HL-60 (cell line): ENCODE measurements at regions not wholly inside any gene's neighbourhood (a gene's known extent, or its start where the extent isn't known, plus 50 kb on each side); places are given as distances from the start of the nearest gene placed in this dataset.

Source experiments
- DNase-seq, 2 experiments: peaks; one replicate each; pipeline ENCODE4 v3.0.0-alpha.2; 2010 to 2020; ENCODE audit warnings: low read depth in 1 of 2, low spot score in 1 of 2
- H3K27ac ChIP-seq: fragments of 250-450 bp; sonication (Bioruptor Pico); replicated peaks from 2 replicates; pipeline ENCODE4 v1.5.1; 2020; ENCODE audit warnings: mild to moderate bottlenecking, moderate library complexity
- H3K27me3 ChIP-seq: fragments of 250-450 bp; sonication (Bioruptor Pico); 2 replicates; pipeline ENCODE4 v1.5.1; 2021; ENCODE audit warnings: mild to moderate bottlenecking, moderate library complexity; ENCODE audit not compliant: insufficient read depth, poor library complexity, severe bottlenecking
- H3K4me3 ChIP-seq: replicated peaks from 2 replicates; pipeline ENCODE4 v1.5.1; 2011; ENCODE audit warnings: mild to moderate bottlenecking, control low read depth, low read length; ENCODE audit not compliant: insufficient read depth
- GABPA ChIP-seq: IDR thresholded peaks from 2 replicates; pipeline ENCODE4 v1.6.1; 2012; ENCODE audit warnings: low read depth
- POLR2AphosphoS5 ChIP-seq: IDR thresholded peaks from 2 replicates; pipeline ENCODE4 v1.6.1; 2012; ENCODE audit warnings: low read depth
- SPI1 ChIP-seq: IDR thresholded peaks from 2 replicates; pipeline ENCODE4 v1.6.1; 2012; ENCODE audit warnings: low read depth, mild to moderate bottlenecking, borderline replicate concordance
- TF ChIP-seq, protein P1 (sequence below): IDR thresholded peaks from 2 replicates; pipeline ENCODE4 v1.6.1; 2012; ENCODE audit warnings: low read depth; ENCODE audit not compliant: insufficient replicate concordance
- TF ChIP-seq, protein P2 (sequence below): IDR thresholded peaks from one replicate; pipeline ENCODE4 v1.5.1; 2011; ENCODE audit warnings: low read length, control low read depth, inconsistent platforms; ENCODE audit not compliant: insufficient read depth

- Histone ChIP-seq H3K27ac (no peak overlapping the region), H3K27me3 (no peaks in the 10 kb centered on the region), H3K4me3 (no peak overlapping the region)
- TF ChIP-seq GABPA = no peak
- no peak for TF ChIP-seq POLR2AphosphoS5
- no peak for TF ChIP-seq SPI1
- TF ChIP-seq, protein P1, sequence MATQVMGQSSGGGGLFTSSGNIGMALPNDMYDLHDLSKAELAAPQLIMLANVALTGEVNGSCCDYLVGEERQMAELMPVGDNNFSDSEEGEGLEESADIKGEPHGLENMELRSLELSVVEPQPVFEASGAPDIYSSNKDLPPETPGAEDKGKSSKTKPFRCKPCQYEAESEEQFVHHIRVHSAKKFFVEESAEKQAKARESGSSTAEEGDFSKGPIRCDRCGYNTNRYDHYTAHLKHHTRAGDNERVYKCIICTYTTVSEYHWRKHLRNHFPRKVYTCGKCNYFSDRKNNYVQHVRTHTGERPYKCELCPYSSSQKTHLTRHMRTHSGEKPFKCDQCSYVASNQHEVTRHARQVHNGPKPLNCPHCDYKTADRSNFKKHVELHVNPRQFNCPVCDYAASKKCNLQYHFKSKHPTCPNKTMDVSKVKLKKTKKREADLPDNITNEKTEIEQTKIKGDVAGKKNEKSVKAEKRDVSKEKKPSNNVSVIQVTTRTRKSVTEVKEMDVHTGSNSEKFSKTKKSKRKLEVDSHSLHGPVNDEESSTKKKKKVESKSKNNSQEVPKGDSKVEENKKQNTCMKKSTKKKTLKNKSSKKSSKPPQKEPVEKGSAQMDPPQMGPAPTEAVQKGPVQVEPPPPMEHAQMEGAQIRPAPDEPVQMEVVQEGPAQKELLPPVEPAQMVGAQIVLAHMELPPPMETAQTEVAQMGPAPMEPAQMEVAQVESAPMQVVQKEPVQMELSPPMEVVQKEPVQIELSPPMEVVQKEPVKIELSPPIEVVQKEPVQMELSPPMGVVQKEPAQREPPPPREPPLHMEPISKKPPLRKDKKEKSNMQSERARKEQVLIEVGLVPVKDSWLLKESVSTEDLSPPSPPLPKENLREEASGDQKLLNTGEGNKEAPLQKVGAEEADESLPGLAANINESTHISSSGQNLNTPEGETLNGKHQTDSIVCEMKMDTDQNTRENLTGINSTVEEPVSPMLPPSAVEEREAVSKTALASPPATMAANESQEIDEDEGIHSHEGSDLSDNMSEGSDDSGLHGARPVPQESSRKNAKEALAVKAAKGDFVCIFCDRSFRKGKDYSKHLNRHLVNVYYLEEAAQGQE = no peak
- TF ChIP-seq, protein P2, sequence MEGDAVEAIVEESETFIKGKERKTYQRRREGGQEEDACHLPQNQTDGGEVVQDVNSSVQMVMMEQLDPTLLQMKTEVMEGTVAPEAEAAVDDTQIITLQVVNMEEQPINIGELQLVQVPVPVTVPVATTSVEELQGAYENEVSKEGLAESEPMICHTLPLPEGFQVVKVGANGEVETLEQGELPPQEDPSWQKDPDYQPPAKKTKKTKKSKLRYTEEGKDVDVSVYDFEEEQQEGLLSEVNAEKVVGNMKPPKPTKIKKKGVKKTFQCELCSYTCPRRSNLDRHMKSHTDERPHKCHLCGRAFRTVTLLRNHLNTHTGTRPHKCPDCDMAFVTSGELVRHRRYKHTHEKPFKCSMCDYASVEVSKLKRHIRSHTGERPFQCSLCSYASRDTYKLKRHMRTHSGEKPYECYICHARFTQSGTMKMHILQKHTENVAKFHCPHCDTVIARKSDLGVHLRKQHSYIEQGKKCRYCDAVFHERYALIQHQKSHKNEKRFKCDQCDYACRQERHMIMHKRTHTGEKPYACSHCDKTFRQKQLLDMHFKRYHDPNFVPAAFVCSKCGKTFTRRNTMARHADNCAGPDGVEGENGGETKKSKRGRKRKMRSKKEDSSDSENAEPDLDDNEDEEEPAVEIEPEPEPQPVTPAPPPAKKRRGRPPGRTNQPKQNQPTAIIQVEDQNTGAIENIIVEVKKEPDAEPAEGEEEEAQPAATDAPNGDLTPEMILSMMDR = no peak
- DNase-seq = no peak
Observed at GRCh38 chr4:81621490-81621889, 149.8 kb upstream of the RASGEF1B start.

GRCh38 chr4:81620442-81620841 lies 148.7 kb upstream of the RASGEF1B start:
- H3K27me3 ChIP-seq = no peaks in the 10 kb centered on the region
- no peak for DNase-seq
- no peak overlapping the region for H3K4me3 ChIP-seq

DNA sequence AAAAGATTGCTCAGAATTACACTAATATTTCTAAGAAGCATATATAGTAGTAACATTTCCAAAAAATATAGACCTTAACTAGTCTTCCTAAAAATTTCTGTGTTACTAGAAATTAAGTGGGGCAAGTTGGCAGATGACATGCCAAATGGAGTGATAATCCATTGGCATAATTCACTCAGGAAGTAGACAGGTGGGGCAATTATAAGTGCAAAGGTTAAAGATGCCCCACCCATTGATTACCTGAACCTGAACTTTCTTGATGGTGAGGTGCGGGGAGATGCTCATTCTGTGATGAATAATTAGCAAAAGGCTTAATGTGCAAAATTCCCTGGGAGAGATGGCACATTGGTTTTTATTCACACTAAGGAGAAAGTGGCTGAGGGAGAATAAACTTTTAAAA lies 145.8 kb upstream of the RASGEF1B start:
- TF ChIP-seq, protein P1 = no peak
- TF ChIP-seq, protein P2 = no peak
- TF ChIP-seq SPI1 = no peak
- no peak for TF ChIP-seq POLR2AphosphoS5
- TF ChIP-seq GABPA = no peak
- no peak overlapping the region for H3K4me3 ChIP-seq
- H3K27ac ChIP-seq = no peak overlapping the region
- no peak for DNase-seq
- no peaks in the 10 kb centered on the region for H3K27me3 ChIP-seq

More at GRCh38 chr4:81620442-81620841, 148.7 kb upstream of the RASGEF1B start:
- no peak for TF ChIP-seq GABPA
- H3K27ac ChIP-seq = no peak overlapping the region

- Histone ChIP-seq H3K27me3 (no peaks in the 10 kb centered on the region), H3K4me3 (no peak overlapping the region), H3K27ac (no peak overlapping the region)
- no peak for DNase-seq
- TF ChIP-seq, protein P2 = no peak
- TF ChIP-seq GABPA (no peak), SPI1 (no peak), POLR2AphosphoS5 (no peak)
- TF ChIP-seq, protein P1 = no peak
Observed at GRCh38 chr4:81611221-81611620, 139.5 kb upstream of the RASGEF1B start.
